Dermis blood vessel endothelial cell (primary cell): ENCODE measurements at regions not wholly inside any gene's neighbourhood (a gene's known extent, or its start where the extent isn't known, plus 50 kb on each side); places are given as distances from the start of the nearest gene placed in this dataset.
"Not testable (repeated sequence)": the region's sequence is repeated elsewhere in the genome, so short reads cannot be mapped to it uniquely, and the experiment has no call there.

Experiments
- DNase-seq: peaks from one replicate; pipeline ENCODE4 v3.0.0; 2010

DNA sequence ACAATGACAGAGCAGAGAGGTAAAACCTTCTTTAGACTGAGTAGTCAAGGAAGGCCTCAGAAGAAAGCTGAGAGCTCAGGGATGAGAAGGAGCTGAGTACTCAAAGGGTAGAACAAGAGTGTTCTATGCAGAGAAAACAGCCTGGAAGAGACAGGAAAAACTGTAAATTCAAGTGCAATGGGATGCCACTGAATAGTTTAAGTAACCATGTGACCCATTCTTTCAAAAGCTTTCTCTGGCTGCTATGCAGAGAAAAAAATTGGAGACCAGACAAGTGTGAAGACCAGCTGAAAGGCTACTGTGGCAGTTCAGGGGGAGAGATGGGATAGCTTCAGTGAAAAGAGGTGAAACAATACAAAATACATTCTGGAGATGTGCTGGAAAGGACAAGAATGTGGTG lies 61.3 kb upstream of the RNF38 start:
- peak; percentile 13 for DNase-seq

DNA sequence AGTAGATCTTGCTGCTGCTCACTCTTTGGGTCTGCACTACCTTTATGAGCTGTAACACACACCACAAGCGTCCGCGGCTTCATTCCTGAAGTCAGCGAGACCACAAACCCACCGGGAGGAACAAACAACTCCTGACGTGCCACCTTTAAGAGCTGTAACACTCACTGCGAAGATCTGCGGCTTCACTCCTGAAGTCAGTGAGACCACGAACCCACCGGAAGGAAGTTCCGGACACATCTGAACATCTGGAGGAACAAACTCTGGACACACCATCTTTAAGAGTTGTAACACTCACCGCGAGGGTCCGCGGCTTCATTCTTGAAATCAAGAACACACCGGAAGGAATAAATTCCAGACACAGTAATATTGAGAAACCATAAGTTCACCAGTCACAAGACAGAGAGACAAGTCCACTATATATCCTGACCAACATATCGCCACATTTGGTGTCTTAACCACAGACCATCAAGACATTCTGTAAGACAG lies 58.4 kb upstream of the RNF38 start:
- DNase-seq = not testable (repeated sequence)

DNA sequence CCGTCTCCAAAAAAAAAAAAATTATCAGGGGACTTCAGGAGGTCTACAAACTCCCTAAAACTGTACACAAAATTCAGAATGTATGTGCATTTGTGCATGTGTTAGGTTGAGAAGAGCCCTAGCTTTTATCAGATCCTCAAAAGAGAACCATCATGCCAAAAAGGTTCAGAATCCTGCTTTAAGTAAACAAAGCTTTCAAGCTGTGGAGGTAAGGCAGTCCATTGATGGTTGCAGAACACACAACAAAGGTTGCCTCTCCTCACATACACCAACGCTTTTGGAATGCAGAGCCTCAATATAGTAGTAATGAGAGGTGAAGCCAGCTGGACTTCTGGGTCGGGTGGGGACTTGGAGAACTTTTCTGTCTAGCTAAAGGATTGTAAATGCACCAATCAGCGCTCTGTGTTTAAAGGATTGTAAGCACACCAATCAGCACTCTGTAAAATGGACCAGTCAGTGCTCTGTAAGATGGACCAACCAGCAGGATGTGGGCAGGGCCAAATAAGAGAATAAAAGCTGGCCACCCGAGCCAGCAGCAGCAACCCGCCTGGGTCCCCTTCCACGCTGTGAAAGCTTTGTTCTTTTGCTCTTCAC lies 57.9 kb upstream of the RNF38 start:
- DNase-seq = no peak

- peak; percentile 63 for DNase-seq
Measured at GRCh38 chr9:36456480-36457065, 56.5 kb upstream of the RNF38 start.

DNA sequence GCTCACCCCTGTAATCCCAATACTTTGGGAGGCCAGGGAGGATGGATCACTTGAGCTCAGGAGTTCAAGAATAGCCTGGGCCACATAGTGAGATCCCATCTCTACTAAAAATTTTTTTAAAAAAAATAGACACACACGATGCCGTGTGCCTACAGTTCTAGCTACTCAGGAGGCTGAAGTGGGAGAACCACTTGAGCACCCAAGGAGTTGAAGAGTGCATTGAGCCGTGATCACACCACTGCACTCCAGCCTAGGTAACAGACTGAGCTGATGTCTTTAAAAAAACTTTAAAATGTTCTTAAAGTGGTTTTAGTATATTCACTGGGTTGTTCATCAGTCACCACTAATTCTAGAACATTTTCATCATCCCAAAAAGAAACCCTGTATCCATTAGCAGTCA lies 51.9 kb upstream of the RNF38 start:
- DNase-seq = no peak

DNA sequence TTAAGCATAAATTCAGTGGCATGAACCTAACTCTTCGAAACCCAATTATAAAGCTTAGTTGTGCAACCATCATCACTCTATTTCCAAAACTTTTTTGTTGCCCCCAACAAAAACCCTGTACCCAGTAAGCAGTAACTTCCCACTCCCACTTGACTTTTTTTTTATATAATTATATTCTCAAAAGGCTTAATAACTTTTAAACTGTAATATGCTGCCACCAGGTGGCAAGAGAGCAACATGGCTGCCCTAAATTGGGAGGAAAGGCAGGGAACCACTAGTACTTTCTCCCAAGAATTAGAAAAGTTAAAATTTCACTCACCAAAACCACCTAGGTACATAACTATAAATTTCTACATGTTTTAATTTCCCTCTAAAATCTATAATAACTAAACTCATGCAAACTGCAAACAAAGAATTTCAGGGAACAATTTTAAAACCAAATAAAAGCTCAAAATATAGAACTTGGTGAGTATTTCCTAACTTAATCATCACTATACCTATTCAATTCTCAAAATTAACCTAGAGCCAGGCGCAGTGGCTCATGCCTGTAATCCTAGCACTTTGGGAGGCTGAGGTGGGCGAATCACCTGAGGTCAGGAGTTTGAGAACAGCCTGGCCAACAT lies 50.2 kb upstream of the RNF38 start:
- peak; percentile 68 for DNase-seq
